ENCODE measurements at regions not wholly inside any gene's neighbourhood (a gene's known extent, or its start where the extent isn't known, plus 50 kb on each side); places are given as distances from the start of the nearest gene placed in this dataset.

- no peak for DNase-seq
Observed at GRCh38 chr18:24914685-24915084, 437.3 kb downstream of the ZNF521 start.

GRCh38 chr18:24915547-24915946 is 436.4 kb downstream of the ZNF521 start:
- no peak for DNase-seq

GRCh38 chr18:24917767-24918166 is 434.2 kb downstream of the ZNF521 start:
- DNase-seq: no peak

- DNase-seq: no peak
Observed at GRCh38 chr18:24918257-24918656, 433.7 kb downstream of the ZNF521 start.

GRCh38 chr18:24919181-24919797 is 432.7 kb downstream of the ZNF521 start:
- DNase-seq: no peak

GRCh38 chr18:24922491-24922890 is 429.5 kb downstream of the ZNF521 start:
- DNase-seq: no peak

GRCh38 chr18:24923138-24923537 is 428.8 kb downstream of the ZNF521 start:
- no peak for DNase-seq

- no peak for DNase-seq
Observed at GRCh38 chr18:24924066-24924716, 427.8 kb downstream of the ZNF521 start.

- DNase-seq: no peak
Observed at GRCh38 chr18:24926649-24927048, 425.3 kb downstream of the ZNF521 start.

GRCh38 chr18:24928301-24928878 is 423.6 kb downstream of the ZNF521 start:
- no peak for DNase-seq

GRCh38 chr18:24930478-24930877 is 421.5 kb downstream of the ZNF521 start:
- DNase-seq: no peak

GRCh38 chr18:24930971-24931370 is 421.0 kb downstream of the ZNF521 start:
- DNase-seq: no peak

- DNase-seq: no peak
Observed at GRCh38 chr18:24933345-24933744, 418.6 kb downstream of the ZNF521 start.

GRCh38 chr18:24934258-24934932 is 417.6 kb downstream of the ZNF521 start:
- no peak for DNase-seq

GRCh38 chr18:24935008-24935407 is 417.0 kb downstream of the ZNF521 start:
- DNase-seq: no peak

- DNase-seq: no peak
Observed at GRCh38 chr18:24935896-24936295, 416.1 kb downstream of the ZNF521 start.

- DNase-seq: no peak
Observed at GRCh38 chr18:24936691-24937090, 415.3 kb downstream of the ZNF521 start.

- DNase-seq: no peak
Observed at GRCh38 chr18:24937639-24938275, 414.2 kb downstream of the ZNF521 start.

GRCh38 chr18:24940416-24940815 is 411.6 kb downstream of the ZNF521 start:
- no peak for DNase-seq

GRCh38 chr18:24941174-24941951 is 410.6 kb downstream of the ZNF521 start:
- no peak for DNase-seq

GRCh38 chr18:24942144-24942543 is 409.8 kb downstream of the ZNF521 start:
- no peak for DNase-seq

GRCh38 chr18:24947521-24948305 is 404.3 kb downstream of the ZNF521 start:
- DNase-seq: no peak

Data from cerebellar nuclear complex (tissue), 1 donor.